B cell (primary cell): ENCODE measurements at regions not wholly inside any gene's neighbourhood (a gene's known extent, or its start where the extent isn't known, plus 50 kb on each side); places are given as distances from the start of the nearest gene placed in this dataset.

Experiments
- ATAC-seq: fragments of 200-7000 bp; cut with Tn5 transposase; one replicate; pipeline ENCODE4 v1.10.0; 2021; ENCODE audit warnings: low read depth, mild to moderate bottlenecking, moderate number of reproducible peaks, moderate library complexity
- CTCF ChIA-PET: fragments of 350-600 bp; sonication (Branson Sonifier 250); formaldehyde crosslinking; loops from one replicate; lab custom pipeline; 2021; ENCODE audit warnings: antibody characterized with exemption, inconsistent platforms; lab: Charles Lee
- POLR2A ChIA-PET: fragments of 350-600 bp; sonication (Branson Sonifier 250); formaldehyde crosslinking; loops from one replicate; lab custom pipeline; 2021; ENCODE audit warnings: antibody characterized with exemption; lab: Charles Lee
- DNase-seq: peaks from one replicate; pipeline ENCODE4 v3.0.0; 2013
- H2AFZ ChIP-seq: 2 replicates; pipeline ENCODE4 v1.6.1; 2012; ENCODE audit warnings: mild to moderate bottlenecking, low read depth, low read length; ENCODE audit not compliant: insufficient read depth, poor library complexity, severe bottlenecking
- H3K27ac ChIP-seq, 2 donors: 1 replicate in 1 of 2; 2 replicates in 1 of 2; pipeline ENCODE4 v1.5.1; 2012 to 2013; ENCODE audit warnings: low read length in 2 of 2, mild to moderate bottlenecking in 2 of 2, moderate library complexity in 1 of 2
- H3K27me3 ChIP-seq, 4 experiments: fragments of 200-600 bp in 1 of 4; sonication (generic) in 1 of 4; replicated peaks in 1 of 4; 1 replicate in 2 of 4; 2 replicates in 2 of 4; pipeline versions ENCODE4 v1.6.1 to v1.7.0; 2013 to 2016; ENCODE audit warnings: low read length in 3 of 4, mild to moderate bottlenecking in 2 of 4, mixed read lengths in 1 of 4, moderate library complexity in 1 of 4; ENCODE audit not compliant: insufficient read depth in 4 of 4, control insufficient read depth in 3 of 4; ENCODE audit errors: control extremely low read depth in 1 of 4
- H3K36me3 ChIP-seq, 2 experiments: replicated peaks in 1 of 2; 1 replicate in 1 of 2; 2 replicates in 1 of 2; pipeline versions ENCODE4 v1.6.1 to v1.7.1; 2013; ENCODE audit warnings: low read length in 1 of 2; ENCODE audit not compliant: insufficient read depth in 2 of 2, control insufficient read depth in 1 of 2; ENCODE audit errors: control extremely low read depth in 1 of 2, extremely low read depth in 1 of 2
- H3K4me1 ChIP-seq, 2 donors: fragments of 200-600 bp in 1 of 2; sonication (generic) in 1 of 2; 1 replicate in 1 of 2; 2 replicates in 1 of 2; pipeline versions ENCODE4 v1.5.1 to v1.6.1; 2013 to 2017; ENCODE audit warnings: low read length in 2 of 2; ENCODE audit not compliant: control insufficient read depth in 2 of 2, insufficient read depth in 2 of 2
- H3K4me2 ChIP-seq: replicated peaks from 2 replicates; pipeline ENCODE3; 2012; ENCODE audit warnings: mild to moderate bottlenecking, low read depth, low read length; ENCODE audit not compliant: poor library complexity, severe bottlenecking
- H3K4me3 ChIP-seq, 5 experiments: fragments of 200-600 bp in 1 of 5; sonication (generic) in 1 of 5; 1 replicate in 3 of 5; 2 replicates in 2 of 5; pipeline versions ENCODE4 v1.5.1 to v1.7.0; 2011 to 2016; ENCODE audit warnings: low read length in 4 of 5, mild to moderate bottlenecking in 4 of 5, low read depth in 2 of 5, control low read depth in 1 of 5, moderate library complexity in 1 of 5; ENCODE audit not compliant: insufficient read depth in 1 of 5; ENCODE audit errors: control extremely low read depth in 1 of 5, extremely low read depth in 1 of 5
- H3K79me2 ChIP-seq: fragments of 200-600 bp; sonication (generic); one replicate; pipeline ENCODE4 v1.6.0; 2016; ENCODE audit warnings: low read length; ENCODE audit not compliant: control insufficient read depth, insufficient read depth
- H3K9ac ChIP-seq: fragments of 200-600 bp; sonication (generic); 2 replicates; pipeline ENCODE4 v1.6.1; 2017; ENCODE audit warnings: mild to moderate bottlenecking, low read length, moderate library complexity
- H3K9me3 ChIP-seq, 3 donors: one replicate each; pipeline versions ENCODE4 v1.6.1 to v1.7.1; 2013; ENCODE audit warnings: low read length in 2 of 3; ENCODE audit not compliant: control insufficient read depth in 2 of 3, insufficient read depth in 1 of 3; ENCODE audit errors: control extremely low read depth in 1 of 3
- H4K20me1 ChIP-seq: 2 replicates; pipeline ENCODE4 v1.6.0; 2012; ENCODE audit warnings: mild to moderate bottlenecking, low read length; ENCODE audit not compliant: insufficient read depth, control insufficient read depth, poor library complexity, severe bottlenecking
- H3K27ac Mint-ChIP-seq: one replicate; pipeline ENCODE4 v1.8.0; 2021; ENCODE audit warnings: mixed read lengths
- H3K27me3 Mint-ChIP-seq: one replicate; pipeline ENCODE4 v1.8.0; 2021; ENCODE audit warnings: mixed read lengths
- H3K4me1 Mint-ChIP-seq: one replicate; pipeline ENCODE4 v1.8.0; 2021; ENCODE audit warnings: mixed read lengths
- H3K4me3 Mint-ChIP-seq: one replicate; pipeline ENCODE4 v1.8.0; 2021; ENCODE audit warnings: mixed read lengths
- H3K9me3 Mint-ChIP-seq: one replicate; pipeline ENCODE4 v1.8.0; 2022; ENCODE audit warnings: mixed read lengths; ENCODE audit not compliant: insufficient read depth
- EZH2 ChIP-seq: IDR thresholded peaks from 2 replicates; pipeline ENCODE4 v1.6.1; 2012; ENCODE audit warnings: borderline replicate concordance, low read depth, mild to moderate bottlenecking, moderate library complexity, low read length; ENCODE audit not compliant: insufficient read depth, poor library complexity, severe bottlenecking
- WGBS: methylation state at CpG from one replicate; pipeline ENCODE4 v1.1.5; 2013; ENCODE audit warnings: missing lambda C conversion rate; ENCODE audit not compliant: insufficient coverage; 5-methylcytosine and 5-hydroxymethylcytosine counted together
- intact Hi-C: fragments of 100-400 bp; cut with micrococcal nuclease; formaldehyde crosslinking; loops from one replicate; pipeline ENCODE4 v1.10.0; 2022
- TF ChIP-seq, protein P1 (sequence below): fragments of 200-600 bp; IDR thresholded peaks from one replicate; pipeline ENCODE4 v1.8.0; 2022; ENCODE audit warnings: antibody characterized with exemption, mild to moderate bottlenecking

DNA sequence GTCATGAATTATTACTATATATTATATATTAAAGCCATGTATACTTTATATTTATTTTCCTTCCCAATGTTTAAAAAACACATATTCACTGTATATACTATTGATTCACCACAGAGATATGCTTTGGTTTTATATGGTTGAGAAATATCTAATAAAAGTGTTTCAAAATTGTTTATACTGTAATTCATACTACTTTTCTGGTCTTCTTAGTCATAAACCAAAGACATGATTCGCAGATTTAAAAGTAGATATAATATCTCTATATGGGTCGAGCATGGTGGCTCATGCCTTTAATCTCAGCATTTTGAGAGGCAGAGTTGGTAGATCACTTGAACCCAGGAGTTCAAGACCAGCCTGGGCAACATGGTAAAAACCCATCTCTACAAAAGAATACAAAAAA lies 738.4 kb downstream of the USP25 start:
- DNase-seq (no peak), ATAC-seq (no peak)
- intact Hi-C loops, result no loop called here
- POLR2A ChIA-PET, result no interaction called here
- no peak overlapping the region for H3K4me3 ChIP-seq
- no CpG with 5 or more reads among the region's 2 CpGs for WGBS
- CTCF ChIA-PET, result no interaction called here
- no peak for TF ChIP-seq EZH2
- TF ChIP-seq, protein P1, sequence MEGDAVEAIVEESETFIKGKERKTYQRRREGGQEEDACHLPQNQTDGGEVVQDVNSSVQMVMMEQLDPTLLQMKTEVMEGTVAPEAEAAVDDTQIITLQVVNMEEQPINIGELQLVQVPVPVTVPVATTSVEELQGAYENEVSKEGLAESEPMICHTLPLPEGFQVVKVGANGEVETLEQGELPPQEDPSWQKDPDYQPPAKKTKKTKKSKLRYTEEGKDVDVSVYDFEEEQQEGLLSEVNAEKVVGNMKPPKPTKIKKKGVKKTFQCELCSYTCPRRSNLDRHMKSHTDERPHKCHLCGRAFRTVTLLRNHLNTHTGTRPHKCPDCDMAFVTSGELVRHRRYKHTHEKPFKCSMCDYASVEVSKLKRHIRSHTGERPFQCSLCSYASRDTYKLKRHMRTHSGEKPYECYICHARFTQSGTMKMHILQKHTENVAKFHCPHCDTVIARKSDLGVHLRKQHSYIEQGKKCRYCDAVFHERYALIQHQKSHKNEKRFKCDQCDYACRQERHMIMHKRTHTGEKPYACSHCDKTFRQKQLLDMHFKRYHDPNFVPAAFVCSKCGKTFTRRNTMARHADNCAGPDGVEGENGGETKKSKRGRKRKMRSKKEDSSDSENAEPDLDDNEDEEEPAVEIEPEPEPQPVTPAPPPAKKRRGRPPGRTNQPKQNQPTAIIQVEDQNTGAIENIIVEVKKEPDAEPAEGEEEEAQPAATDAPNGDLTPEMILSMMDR, result no peak
- no peaks in the 10 kb centered on the region for H4K20me1 ChIP-seq
- Mint-ChIP-seq H3K9me3 (peaks cover 7% of the 10 kb centered on the region), H3K27me3 (no peaks in the 10 kb centered on the region), H3K4me1 (no peaks in the 10 kb centered on the region), H3K4me3 (no peak overlapping the region), H3K27ac (no peak overlapping the region)
- H3K9ac ChIP-seq, result no peak overlapping the region
- H3K9me3 ChIP-seq, result peaks cover 0 to 8% (median 0%) of the 10 kb centered on the region in 3 donors
- H3K27ac ChIP-seq, result no peak overlapping the region
- no peak overlapping the region for H3K4me2 ChIP-seq
- H3K27me3 ChIP-seq, result no peaks in the 10 kb centered on the region
- H3K4me1 ChIP-seq, result no peaks in the 10 kb centered on the region
- H3K79me2 ChIP-seq, result no peaks in the 10 kb centered on the region
- H2AFZ ChIP-seq, result no peak overlapping the region
- no peaks in the 10 kb centered on the region for H3K36me3 ChIP-seq

DNA sequence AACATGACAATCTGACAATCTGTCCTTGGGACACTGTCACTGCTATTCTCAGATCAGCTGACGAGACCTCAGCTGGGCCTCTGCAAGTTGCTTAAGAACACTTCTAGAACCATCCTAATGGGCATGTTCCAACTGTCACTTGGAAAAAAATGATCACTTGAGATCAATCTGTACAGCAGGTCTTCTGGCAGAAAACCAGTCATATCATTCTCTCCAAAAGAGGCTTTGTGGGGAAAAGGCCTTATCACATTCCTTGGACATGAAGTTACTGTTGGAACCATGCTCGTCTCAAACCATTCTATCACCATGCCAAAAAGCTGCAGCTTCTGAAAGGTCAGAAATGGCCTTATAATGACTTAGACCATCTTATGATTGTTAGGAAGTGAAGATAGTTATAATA lies 744.2 kb downstream of the USP25 start:
- H3K27me3 Mint-ChIP-seq, result no peaks in the 10 kb centered on the region
- ChIA-PET POLR2A (no interaction called here), CTCF (no interaction called here)
- Histone ChIP-seq H3K9me3 (no peaks in the 10 kb centered on the region), H2AFZ (no peak overlapping the region), H3K9ac (no peak overlapping the region), H3K27me3 (no peaks in the 10 kb centered on the region), H3K36me3 (no peaks in the 10 kb centered on the region), H3K4me3 (no peak overlapping the region), H3K4me2 (no peak overlapping the region), H3K4me1 (no peaks in the 10 kb centered on the region), H3K79me2 (no peaks in the 10 kb centered on the region), H4K20me1 (no peaks in the 10 kb centered on the region), H3K27ac (no peak overlapping the region)
- ATAC-seq, result no peak
- DNase-seq, result no peak
- intact Hi-C loops, result no loop called here
- H3K9me3 Mint-ChIP-seq, result peaks cover 7% of the 10 kb centered on the region
- WGBS, result 100% methylated on average over 1 of the region's 2 CpGs
- no peak overlapping the region for H3K27ac Mint-ChIP-seq
- TF ChIP-seq, protein P1, result no peak
- no peak for TF ChIP-seq EZH2
- H3K4me1 Mint-ChIP-seq, result no peaks in the 10 kb centered on the region
- no peak overlapping the region for H3K4me3 Mint-ChIP-seq
